HCT116 (cell line): ENCODE measurements at regions not wholly inside any gene's neighbourhood (a gene's known extent, or its start where the extent isn't known, plus 50 kb on each side); places are given as distances from the start of the nearest gene placed in this dataset.

Experiments used
- CBX3 ChIP-seq: IDR thresholded peaks from 2 replicates; pipeline ENCODE4 v1.6.1; 2012; ENCODE audit warnings: low read depth
- CTCF ChIP-seq, 3 experiments: fragments of 200-600 bp in 1 of 3; sonication (generic) in 1 of 3; IDR thresholded peaks in 2 of 3; conservative IDR thresholded peaks in 1 of 3; 2 replicates each; pipeline ENCODE4 v1.5.1; 2012 to 2017; ENCODE audit warnings: low read depth in 2 of 3, low read length in 2 of 3, antibody characterized with exemption in 1 of 3, borderline replicate concordance in 1 of 3, control low read depth in 1 of 3, mild to moderate bottlenecking in 1 of 3, mixed read lengths in 1 of 3, mixed run types in 1 of 3, moderate library complexity in 1 of 3; ENCODE audit not compliant: insufficient read depth in 1 of 3
- SP1 ChIP-seq: IDR thresholded peaks from 2 replicates; pipeline ENCODE4 v1.6.1; 2012; ENCODE audit warnings: low read depth
- TCF7L2 ChIP-seq: IDR thresholded peaks from 2 replicates; pipeline ENCODE4 v1.7.0; 2011; ENCODE audit warnings: borderline replicate concordance, inconsistent platforms; ENCODE audit not compliant: insufficient read depth, insufficient read length; ENCODE audit errors: extremely low read depth
- YY1 ChIP-seq: IDR thresholded peaks from 2 replicates; pipeline ENCODE4 v1.6.1; 2011; ENCODE audit warnings: low read length, low read depth, moderate library complexity, mild to moderate bottlenecking; ENCODE audit not compliant: insufficient replicate concordance; ENCODE audit errors: extremely low read depth

GRCh38 chr7:15764010-15764409, 77.5 kb upstream of the MEOX2 start:
- no peak for TF ChIP-seq TCF7L2
- no peak for TF ChIP-seq CTCF (IDR thresholded peaks at IDR 0.05 in 2 of 3, conservative IDR thresholded peaks at IDR 0.05 in 1 of 3; ENCODE audit: borderline replicate concordance in 1 of 3, insufficient read depth in 1 of 3, low read depth in 2 of 3, low read length in 2 of 3)
- TF ChIP-seq YY1: no peak
- no peak for TF ChIP-seq CBX3
- no peak for TF ChIP-seq SP1
